ENCODE measurements at regions not wholly inside any gene's neighbourhood (a gene's known extent, or its start where the extent isn't known, plus 50 kb on each side); places are given as distances from the start of the nearest gene placed in this dataset.

GRCh38 chr5:159768243-159768642 lies 148.0 kb upstream of the ADRA1B start:
- no peaks in the 10 kb centered on the region for H3K4me1 ChIP-seq (ENCODE audit: control insufficient read depth in 1 of 2, insufficient read depth in 1 of 2, low read depth in 1 of 2, low read length in 1 of 2)
- no peaks in the 10 kb centered on the region for H3K9me3 ChIP-seq
- no peak overlapping the region for H3K27ac ChIP-seq
- no peaks in the 10 kb centered on the region for H3K36me3 ChIP-seq
- peaks cover 83% of the 10 kb centered on the region for H3K27me3 ChIP-seq
- TF ChIP-seq, protein P1, sequence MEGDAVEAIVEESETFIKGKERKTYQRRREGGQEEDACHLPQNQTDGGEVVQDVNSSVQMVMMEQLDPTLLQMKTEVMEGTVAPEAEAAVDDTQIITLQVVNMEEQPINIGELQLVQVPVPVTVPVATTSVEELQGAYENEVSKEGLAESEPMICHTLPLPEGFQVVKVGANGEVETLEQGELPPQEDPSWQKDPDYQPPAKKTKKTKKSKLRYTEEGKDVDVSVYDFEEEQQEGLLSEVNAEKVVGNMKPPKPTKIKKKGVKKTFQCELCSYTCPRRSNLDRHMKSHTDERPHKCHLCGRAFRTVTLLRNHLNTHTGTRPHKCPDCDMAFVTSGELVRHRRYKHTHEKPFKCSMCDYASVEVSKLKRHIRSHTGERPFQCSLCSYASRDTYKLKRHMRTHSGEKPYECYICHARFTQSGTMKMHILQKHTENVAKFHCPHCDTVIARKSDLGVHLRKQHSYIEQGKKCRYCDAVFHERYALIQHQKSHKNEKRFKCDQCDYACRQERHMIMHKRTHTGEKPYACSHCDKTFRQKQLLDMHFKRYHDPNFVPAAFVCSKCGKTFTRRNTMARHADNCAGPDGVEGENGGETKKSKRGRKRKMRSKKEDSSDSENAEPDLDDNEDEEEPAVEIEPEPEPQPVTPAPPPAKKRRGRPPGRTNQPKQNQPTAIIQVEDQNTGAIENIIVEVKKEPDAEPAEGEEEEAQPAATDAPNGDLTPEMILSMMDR (IDR thresholded peaks at IDR 0.05), result no peak
- H3K4me3 ChIP-seq (ENCODE audit: low read depth in 1 of 2, low read length in 1 of 2), result no peak overlapping the region

DNA sequence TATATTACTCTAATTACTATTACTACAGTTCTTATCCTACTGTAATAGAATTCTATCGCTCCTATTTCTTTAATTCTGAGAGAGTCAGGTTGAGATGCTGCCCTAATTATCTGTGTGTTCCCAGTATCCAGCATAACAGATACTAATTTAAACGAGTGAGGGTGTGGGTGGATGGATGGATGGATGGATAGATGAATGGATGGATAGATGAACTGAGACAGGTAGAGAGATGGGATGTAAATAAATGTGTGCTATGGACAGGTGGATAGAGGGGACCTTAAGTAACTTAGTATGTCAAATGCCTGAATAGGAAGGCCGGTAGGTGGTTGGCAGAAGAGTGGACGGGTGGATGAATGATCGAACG lies 143.6 kb upstream of the ADRA1B start:
- H3K4me3 ChIP-seq (ENCODE audit: low read depth in 1 of 2, low read length in 1 of 2), result no peak overlapping the region
- H3K27ac ChIP-seq, result no peak overlapping the region
- TF ChIP-seq, protein P1 (IDR thresholded peaks at IDR 0.05), result no peak
- H3K4me1 ChIP-seq (ENCODE audit: control insufficient read depth in 1 of 2, insufficient read depth in 1 of 2, low read depth in 1 of 2, low read length in 1 of 2), result no peaks in the 10 kb centered on the region
- peaks cover 64% of the 10 kb centered on the region for H3K27me3 ChIP-seq
- no peaks in the 10 kb centered on the region for H3K36me3 ChIP-seq
- no peaks in the 10 kb centered on the region for H3K9me3 ChIP-seq

GRCh38 chr5:159773062-159773924 lies 143.0 kb upstream of the ADRA1B start:
- TF ChIP-seq, protein P1 (IDR thresholded peaks at IDR 0.05), result no peak

GRCh38 chr5:159774476-159775031 lies 141.7 kb upstream of the ADRA1B start:
- H3K36me3 ChIP-seq, result no peaks in the 10 kb centered on the region
- no peak overlapping the region for H3K27ac ChIP-seq
- TF ChIP-seq, protein P1 (IDR thresholded peaks at IDR 0.05), result no peak
- no peaks in the 10 kb centered on the region for H3K4me1 ChIP-seq (ENCODE audit: control insufficient read depth in 1 of 2, insufficient read depth in 1 of 2, low read depth in 1 of 2, low read length in 1 of 2)
- H3K27me3 ChIP-seq, result peaks cover 45% of the 10 kb centered on the region
- no peak overlapping the region for H3K4me3 ChIP-seq (ENCODE audit: low read depth in 1 of 2, low read length in 1 of 2)
- H3K9me3 ChIP-seq, result no peaks in the 10 kb centered on the region

More at GRCh38 chr5:159773062-159773924, 143.0 kb upstream of the ADRA1B start:
- no peaks in the 10 kb centered on the region for H3K9me3 ChIP-seq
- H3K36me3 ChIP-seq, result no peaks in the 10 kb centered on the region
- H3K27ac ChIP-seq, result no peak overlapping the region
- H3K4me1 ChIP-seq (ENCODE audit: control insufficient read depth in 1 of 2, insufficient read depth in 1 of 2, low read depth in 1 of 2, low read length in 1 of 2), result no peaks in the 10 kb centered on the region
- peaks cover 58% of the 10 kb centered on the region for H3K27me3 ChIP-seq
- no peak overlapping the region for H3K4me3 ChIP-seq (ENCODE audit: low read depth in 1 of 2, low read length in 1 of 2)

DNA sequence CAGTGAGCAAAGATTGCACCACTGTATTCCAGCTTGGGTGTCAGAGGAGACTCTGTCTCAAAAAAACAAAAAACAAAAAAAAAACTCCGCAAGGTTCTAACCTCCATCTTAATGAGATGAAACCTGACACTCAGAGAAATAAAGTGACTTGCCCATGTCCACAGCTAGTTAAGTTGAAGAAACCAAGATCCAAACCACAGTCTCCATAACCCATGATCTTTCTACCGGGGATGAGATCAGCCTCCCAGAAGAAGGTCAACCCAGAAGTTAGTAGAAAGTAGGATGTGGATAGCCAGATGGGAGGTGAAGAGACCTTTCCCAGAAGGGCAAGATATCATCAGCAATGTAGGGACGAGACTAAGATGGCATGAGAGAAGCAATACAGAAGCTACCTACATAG lies 140.4 kb upstream of the ADRA1B start:
- H3K27me3 ChIP-seq, result peaks cover 39% of the 10 kb centered on the region
- no peak overlapping the region for H3K27ac ChIP-seq
- H3K4me1 ChIP-seq (ENCODE audit: control insufficient read depth in 1 of 2, insufficient read depth in 1 of 2, low read depth in 1 of 2, low read length in 1 of 2), result no peaks in the 10 kb centered on the region
- no peak overlapping the region for H3K4me3 ChIP-seq (ENCODE audit: low read depth in 1 of 2, low read length in 1 of 2)
- no peaks in the 10 kb centered on the region for H3K9me3 ChIP-seq
- TF ChIP-seq, protein P1 (IDR thresholded peaks at IDR 0.05), result no peak
- no peaks in the 10 kb centered on the region for H3K36me3 ChIP-seq
